Testis (tissue), 2 donors: ENCODE measurements at regions not wholly inside any gene's neighbourhood (a gene's known extent, or its start where the extent isn't known, plus 50 kb on each side); places are given as distances from the start of the nearest gene placed in this dataset.

Experiments used
- CTCF ChIP-seq, 3 experiments: fragments of 450-650 bp in 2 of 3; fragments of 200-600 bp in 1 of 3; sonication (generic) in 1 of 3; IDR thresholded peaks; one replicate each; pipeline ENCODE4 v1.5.1; 2016 to 2019; ENCODE audit warnings: antibody characterized with exemption in 3 of 3, mild to moderate bottlenecking in 2 of 3, moderate library complexity in 1 of 3
- POLR2A ChIP-seq: fragments of 450-650 bp; IDR thresholded peaks from one replicate; pipeline ENCODE4 v1.6.1; 2017; ENCODE audit warnings: antibody characterized with exemption, mild to moderate bottlenecking, moderate library complexity

GRCh38 chr1:229856009-229856650, 210.9 kb upstream of the GALNT2 start:
- TF ChIP-seq POLR2A: no peak
- no peak for TF ChIP-seq CTCF (IDR thresholded peaks at IDR 0.05)
